ENCODE measurements at regions not wholly inside any gene's neighbourhood (a gene's known extent, or its start where the extent isn't known, plus 50 kb on each side); places are given as distances from the start of the nearest gene placed in this dataset.

DNA sequence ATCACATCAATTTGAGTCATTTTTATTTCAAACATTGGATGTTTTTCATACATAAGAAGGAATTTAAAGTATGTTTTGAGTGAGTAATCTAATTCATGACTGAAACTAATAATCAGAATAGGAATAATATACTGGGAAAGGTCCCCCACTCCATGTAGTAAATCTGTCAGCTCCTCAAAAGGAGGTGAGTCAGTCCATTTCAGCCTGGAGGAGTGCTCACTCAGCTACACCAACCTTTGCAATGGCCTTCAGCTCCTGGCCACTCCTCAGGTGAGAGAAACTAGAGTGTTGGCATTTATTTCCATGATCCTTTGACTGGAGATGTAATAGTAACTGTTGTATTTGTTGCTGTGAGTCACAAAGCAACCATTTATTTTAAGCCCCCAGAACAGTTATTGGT is 744.9 kb upstream of the ARRDC4 start:
- TF ChIP-seq, protein P1, sequence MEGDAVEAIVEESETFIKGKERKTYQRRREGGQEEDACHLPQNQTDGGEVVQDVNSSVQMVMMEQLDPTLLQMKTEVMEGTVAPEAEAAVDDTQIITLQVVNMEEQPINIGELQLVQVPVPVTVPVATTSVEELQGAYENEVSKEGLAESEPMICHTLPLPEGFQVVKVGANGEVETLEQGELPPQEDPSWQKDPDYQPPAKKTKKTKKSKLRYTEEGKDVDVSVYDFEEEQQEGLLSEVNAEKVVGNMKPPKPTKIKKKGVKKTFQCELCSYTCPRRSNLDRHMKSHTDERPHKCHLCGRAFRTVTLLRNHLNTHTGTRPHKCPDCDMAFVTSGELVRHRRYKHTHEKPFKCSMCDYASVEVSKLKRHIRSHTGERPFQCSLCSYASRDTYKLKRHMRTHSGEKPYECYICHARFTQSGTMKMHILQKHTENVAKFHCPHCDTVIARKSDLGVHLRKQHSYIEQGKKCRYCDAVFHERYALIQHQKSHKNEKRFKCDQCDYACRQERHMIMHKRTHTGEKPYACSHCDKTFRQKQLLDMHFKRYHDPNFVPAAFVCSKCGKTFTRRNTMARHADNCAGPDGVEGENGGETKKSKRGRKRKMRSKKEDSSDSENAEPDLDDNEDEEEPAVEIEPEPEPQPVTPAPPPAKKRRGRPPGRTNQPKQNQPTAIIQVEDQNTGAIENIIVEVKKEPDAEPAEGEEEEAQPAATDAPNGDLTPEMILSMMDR (IDR thresholded peaks at IDR 0.05): no peak
- TF ChIP-seq POLR2A (IDR thresholded peaks at IDR 0.05): no peak

Measured in prostate gland (tissue), 2 donors.